Subcutaneous abdominal adipose tissue (tissue), 5 donors: ENCODE measurements at regions not wholly inside any gene's neighbourhood (a gene's known extent, or its start where the extent isn't known, plus 50 kb on each side); places are given as distances from the start of the nearest gene placed in this dataset.
A peak's percentile ranks its signal among the peaks of the same experiment; 100 is the strongest.
"Not testable (repeated sequence)": the region's sequence is repeated elsewhere in the genome, so short reads cannot be mapped to it uniquely, and the experiment has no call there.

Experiments used
- H3K27ac ChIP-seq: one replicate; pipeline ENCODE4 v1.7.0; 2013; ENCODE audit warnings: low read depth, mild to moderate bottlenecking, inconsistent platforms, low read length, moderate library complexity
- H3K27me3 ChIP-seq, 5 donors: one replicate each; pipeline ENCODE4 v1.7.0; 2013; ENCODE audit warnings: low read length in 5 of 5, inconsistent platforms in 1 of 5; ENCODE audit not compliant: control insufficient read depth in 5 of 5, insufficient read depth in 4 of 5
- H3K36me3 ChIP-seq, 5 donors: one replicate each; pipeline ENCODE4 v1.7.0; 2013; ENCODE audit warnings: low read length in 5 of 5; ENCODE audit not compliant: control insufficient read depth in 5 of 5, insufficient read depth in 5 of 5
- H3K4me1 ChIP-seq, 5 donors: one replicate each; pipeline ENCODE4 v1.7.0; 2013; ENCODE audit warnings: low read length in 5 of 5, mild to moderate bottlenecking in 3 of 5, moderate library complexity in 1 of 5; ENCODE audit not compliant: control insufficient read depth in 5 of 5, insufficient read depth in 5 of 5
- H3K4me3 ChIP-seq, 5 donors: one replicate each; pipeline ENCODE4 v1.7.0; 2013; ENCODE audit warnings: low read length in 5 of 5, low read depth in 1 of 5
- H3K9ac ChIP-seq, 5 donors: one replicate each; pipeline ENCODE4 v1.7.0; 2013; ENCODE audit warnings: low read length in 5 of 5, mild to moderate bottlenecking in 4 of 5, moderate library complexity in 3 of 5
- H3K9me3 ChIP-seq, 5 donors: one replicate each; pipeline ENCODE4 v1.7.0; 2013; ENCODE audit warnings: low read length in 5 of 5; ENCODE audit not compliant: control insufficient read depth in 5 of 5
- donor health status: healthy.
- donor health status: healthy.
- donor health status: healthy.
- donor health status: healthy.
- donor health status: healthy.

GRCh38 chr2:143936538-143936847 lies 583.4 kb downstream of the ZEB2 start:
- Histone ChIP-seq H3K27ac (peak overlapping the region; percentile 60), H3K4me1 (peaks cover 0 to 30% (median 27%) of the 10 kb centered on the region in 5 donors), H3K4me3 (peak overlapping the region; percentile 70 to 87 (median 80)), H3K9me3 (no peaks in the 10 kb centered on the region), H3K36me3 (no peaks in the 10 kb centered on the region), H3K9ac (peak overlapping the region in 4 of 5 donors; percentile 32 to 66 (median 40)), H3K27me3 (peaks cover 0 to 3% (median 0%) of the 10 kb centered on the region in 5 donors)

GRCh38 chr2:143935482-143935752 lies 584.5 kb downstream of the ZEB2 start:
- H3K27me3 ChIP-seq: peaks cover 0 to 3% (median 0%) of the 10 kb centered on the region in 5 donors
- no peak overlapping the region for H3K27ac ChIP-seq
- H3K9me3 ChIP-seq: no peaks in the 10 kb centered on the region
- no peak overlapping the region for H3K9ac ChIP-seq
- H3K36me3 ChIP-seq: no peaks in the 10 kb centered on the region
- H3K4me3 ChIP-seq: peak overlapping the region in 3 of 5 donors; percentile 8 to 34 (median 13)
- peaks cover 0 to 29% (median 24%) of the 10 kb centered on the region in 5 donors for H3K4me1 ChIP-seq

GRCh38 chr2:143934626-143935481 lies 585.1 kb downstream of the ZEB2 start:
- Histone ChIP-seq H3K36me3 (no peaks in the 10 kb centered on the region), H3K27ac (no peak overlapping the region), H3K27me3 (peaks cover 0 to 3% (median 0%) of the 10 kb centered on the region in 5 donors), H3K9ac (no peak overlapping the region), H3K9me3 (no peaks in the 10 kb centered on the region), H3K4me1 (peaks cover 0 to 25% (median 19%) of the 10 kb centered on the region in 5 donors), H3K4me3 (peak overlapping the region in 3 of 5 donors; percentile 8 to 34 (median 13))

- Histone ChIP-seq H3K9ac (no peak overlapping the region), H3K36me3 (no peaks in the 10 kb centered on the region), H3K4me1 (peaks cover 0 to 24% (median 15%) of the 10 kb centered on the region in 5 donors), H3K27ac (no peak overlapping the region), H3K9me3 (no peaks in the 10 kb centered on the region), H3K4me3 (no peak overlapping the region), H3K27me3 (peaks cover 0 to 3% (median 0%) of the 10 kb centered on the region in 5 donors)
Measured at GRCh38 chr2:143933946-143934569, 585.9 kb downstream of the ZEB2 start.

- no peaks in the 10 kb centered on the region for H3K36me3 ChIP-seq
- no peak overlapping the region for H3K4me3 ChIP-seq
- H3K4me1 ChIP-seq: no peaks in the 10 kb centered on the region
- H3K9ac ChIP-seq: no peak overlapping the region
- no peak overlapping the region for H3K27ac ChIP-seq
- no peaks in the 10 kb centered on the region for H3K27me3 ChIP-seq
- H3K9me3 ChIP-seq: no peaks in the 10 kb centered on the region
Measured at GRCh38 chr2:143930891-143931290, 589.0 kb downstream of the ZEB2 start.

- Histone ChIP-seq H3K27me3 (no peaks in the 10 kb centered on the region), H3K4me1 (no peaks in the 10 kb centered on the region), H3K4me3 (no peak overlapping the region), H3K36me3 (no peaks in the 10 kb centered on the region), H3K9me3 (no peaks in the 10 kb centered on the region), H3K27ac (no peak overlapping the region), H3K9ac (no peak overlapping the region)
Measured at GRCh38 chr2:143928613-143929012, 591.3 kb downstream of the ZEB2 start.

- no peak overlapping the region for H3K27ac ChIP-seq
- H3K4me1 ChIP-seq: no peaks in the 10 kb centered on the region
- no peaks in the 10 kb centered on the region for H3K9me3 ChIP-seq
- no peak overlapping the region for H3K4me3 ChIP-seq
- H3K36me3 ChIP-seq: no peaks in the 10 kb centered on the region
- H3K27me3 ChIP-seq: no peaks in the 10 kb centered on the region
- no peak overlapping the region for H3K9ac ChIP-seq
Measured at GRCh38 chr2:143928184-143928583, 591.7 kb downstream of the ZEB2 start.

GRCh38 chr2:143926736-143927135 lies 593.2 kb downstream of the ZEB2 start:
- no peaks in the 10 kb centered on the region for H3K4me1 ChIP-seq
- H3K36me3 ChIP-seq: no peaks in the 10 kb centered on the region
- no peak overlapping the region for H3K4me3 ChIP-seq
- H3K27me3 ChIP-seq: no peaks in the 10 kb centered on the region
- no peaks in the 10 kb centered on the region for H3K9me3 ChIP-seq
- H3K27ac ChIP-seq: no peak overlapping the region
- H3K9ac ChIP-seq: no peak overlapping the region

GRCh38 chr2:143922261-143922830 lies 597.6 kb downstream of the ZEB2 start:
- H3K27me3 ChIP-seq, H3K4me3 ChIP-seq, H3K4me1 ChIP-seq, H3K9ac ChIP-seq, H3K36me3 ChIP-seq, H3K27ac ChIP-seq: not testable (repeated sequence)
- peaks cover 0 to 19% (median 8%) of the 10 kb centered on the region in 5 donors for H3K9me3 ChIP-seq

- no peaks in the 10 kb centered on the region for H3K27me3 ChIP-seq
- no peaks in the 10 kb centered on the region for H3K4me1 ChIP-seq
- H3K9ac ChIP-seq: no peak overlapping the region
- peaks cover 0 to 19% (median 8%) of the 10 kb centered on the region in 5 donors for H3K9me3 ChIP-seq
- H3K4me3 ChIP-seq: no peak overlapping the region
- H3K36me3 ChIP-seq: no peaks in the 10 kb centered on the region
- no peak overlapping the region for H3K27ac ChIP-seq
Measured at GRCh38 chr2:143918465-143918989, 601.4 kb downstream of the ZEB2 start.
